GM23338 (cell line): ENCODE measurements at regions not wholly inside any gene's neighbourhood (a gene's known extent, or its start where the extent isn't known, plus 50 kb on each side); places are given as distances from the start of the nearest gene placed in this dataset.

ENCODE experiments used
- ATAC-seq: fragments of 200-7000 bp; cut with Tn5 transposase; 3 replicates; pipeline ENCODE4 v1.9.1; 2020
- DNase-seq: peaks from one replicate; pipeline ENCODE4 v3.0.0-alpha.2; 2015; ENCODE audit warnings: low spot score
- H2AFZ ChIP-seq: fragments of 200-600 bp; sonication (generic); 2 replicates; pipeline ENCODE4 v1.8.0; 2016; ENCODE audit warnings: antibody characterized with exemption, mild to moderate bottlenecking, moderate library complexity
- H3F3A ChIP-seq: fragments of 200-600 bp; sonication (generic); replicated peaks from 2 replicates; pipeline ENCODE4 v1.8.0; 2017; ENCODE audit warnings: antibody characterized with exemption, mixed run types, low read depth
- H3K27ac ChIP-seq: fragments of 200-600 bp; sonication (generic); 2 replicates; pipeline ENCODE4 v1.6.1; 2016; ENCODE audit warnings: low read depth
- H3K27me3 ChIP-seq: fragments of 200-600 bp; sonication (generic); 2 replicates; pipeline ENCODE4 v1.8.0; 2016; ENCODE audit warnings: mild to moderate bottlenecking, mixed run types, moderate library complexity; ENCODE audit not compliant: insufficient read depth
- H3K36me3 ChIP-seq: fragments of 200-600 bp; sonication (generic); 2 replicates; pipeline ENCODE4 v1.8.0; 2016; ENCODE audit warnings: mild to moderate bottlenecking; ENCODE audit not compliant: insufficient read depth
- H3K4me1 ChIP-seq: fragments of 200-600 bp; sonication (generic); 2 replicates; pipeline ENCODE4 v1.8.0; 2016; ENCODE audit warnings: mild to moderate bottlenecking, moderate library complexity; ENCODE audit not compliant: insufficient read depth
- H3K4me2 ChIP-seq: fragments of 200-600 bp; sonication (generic); 2 replicates; pipeline ENCODE4 v1.7.1; 2017; ENCODE audit warnings: mixed run types
- H3K4me3 ChIP-seq: fragments of 200-600 bp; sonication (generic); 2 replicates; pipeline ENCODE4 v1.6.1; 2016; ENCODE audit warnings: mixed run types
- H3K79me2 ChIP-seq: fragments of 200-600 bp; sonication (generic); replicated peaks from 2 replicates; pipeline ENCODE4 v1.8.0; 2017; ENCODE audit warnings: mild to moderate bottlenecking; ENCODE audit not compliant: insufficient read depth
- H3K9me2 ChIP-seq: fragments of 200-600 bp; sonication (generic); 2 replicates; pipeline ENCODE4 v1.8.0; 2017; ENCODE audit not compliant: insufficient read depth
- H4K20me1 ChIP-seq: fragments of 200-600 bp; sonication (generic); replicated peaks from 2 replicates; pipeline ENCODE4 v1.8.0; 2017; ENCODE audit warnings: mild to moderate bottlenecking; ENCODE audit not compliant: insufficient read depth
- H3K27ac Mint-ChIP-seq: 2 replicates; pipeline ENCODE4 v1.8.0; 2020; ENCODE audit warnings: inconsistent platforms, mild to moderate bottlenecking, moderate library complexity, mixed read lengths
- H3K27me3 Mint-ChIP-seq: 3 replicates; pipeline ENCODE4 v1.8.0; 2022; ENCODE audit warnings: low read depth, mild to moderate bottlenecking, moderate library complexity, mixed read lengths, inconsistent platforms; ENCODE audit not compliant: insufficient read depth, poor library complexity
- H3K36me3 Mint-ChIP-seq: 3 replicates; pipeline ENCODE4 v1.8.0; 2021; ENCODE audit warnings: low read depth, mild to moderate bottlenecking, inconsistent platforms, moderate library complexity, mixed read lengths
- H3K4me1 Mint-ChIP-seq: 3 replicates; pipeline ENCODE4 v1.8.0; 2020; ENCODE audit warnings: mild to moderate bottlenecking, inconsistent platforms, mixed read lengths
- H3K4me3 Mint-ChIP-seq: 3 replicates; pipeline ENCODE4 v1.8.0; 2021; ENCODE audit warnings: moderate library complexity, mild to moderate bottlenecking, inconsistent platforms, mixed read lengths
- H3K9me3 Mint-ChIP-seq: 3 replicates; pipeline ENCODE4 v1.8.0; 2020; ENCODE audit warnings: moderate library complexity, mild to moderate bottlenecking, inconsistent platforms, mixed read lengths
- CREB1 ChIP-seq: fragments of 250-450 bp; sonication (Bioruptor Pico); IDR thresholded peaks from 2 replicates; pipeline ENCODE4 v1.5.0; 2020; ENCODE audit warnings: low read depth, mild to moderate bottlenecking, moderate library complexity
- ETS1 ChIP-seq: IDR thresholded peaks from 2 replicates; pipeline ENCODE4 v1.6.1; 2016; ENCODE audit warnings: antibody characterized with exemption
- EZH2 ChIP-seq: fragments of 200-600 bp; sonication (generic); IDR thresholded peaks from one replicate; pipeline ENCODE4 v1.8.0; 2017; ENCODE audit warnings: antibody characterized with exemption, mild to moderate bottlenecking, low read depth; ENCODE audit not compliant: unreplicated experiment
- EZH2phosphoT487 ChIP-seq: fragments of 200-600 bp; sonication (generic); IDR thresholded peaks from one replicate; pipeline ENCODE4 v1.8.1; 2018; ENCODE audit warnings: antibody characterized with exemption; ENCODE audit not compliant: unreplicated experiment
- JUNB ChIP-seq: IDR thresholded peaks from one replicate; pipeline ENCODE4 v1.6.1; 2016; ENCODE audit warnings: antibody characterized with exemption; ENCODE audit not compliant: unreplicated experiment
- NANOG ChIP-seq: IDR thresholded peaks from 2 replicates; pipeline ENCODE4 v1.6.1; 2016; ENCODE audit warnings: antibody characterized with exemption, borderline replicate concordance
- POLR2AphosphoS5 ChIP-seq: IDR thresholded peaks from 2 replicates; pipeline ENCODE4 v1.6.1; 2016; ENCODE audit warnings: antibody characterized with exemption, low read depth
- STAT1 ChIP-seq: IDR thresholded peaks from one replicate; pipeline ENCODE4 v1.6.1; 2016; ENCODE audit warnings: antibody characterized with exemption; ENCODE audit not compliant: unreplicated experiment
- ZNF114 ChIP-seq: fragments of 250-450 bp; sonication (Bioruptor Pico); IDR thresholded peaks from 2 replicates; pipeline ENCODE4 v1.5.0; 2020; ENCODE audit warnings: mild to moderate bottlenecking, moderate library complexity
- ZNF331 ChIP-seq: fragments of 250-450 bp; sonication (Bioruptor Pico); IDR thresholded peaks from 2 replicates; pipeline ENCODE4 v1.5.0; 2020; ENCODE audit warnings: low read depth, mild to moderate bottlenecking, moderate library complexity
- TF ChIP-seq, protein P1 (sequence below): IDR thresholded peaks from one replicate; pipeline ENCODE4 v1.6.1; 2018; ENCODE audit warnings: antibody characterized with exemption; ENCODE audit not compliant: unreplicated experiment

DNA sequence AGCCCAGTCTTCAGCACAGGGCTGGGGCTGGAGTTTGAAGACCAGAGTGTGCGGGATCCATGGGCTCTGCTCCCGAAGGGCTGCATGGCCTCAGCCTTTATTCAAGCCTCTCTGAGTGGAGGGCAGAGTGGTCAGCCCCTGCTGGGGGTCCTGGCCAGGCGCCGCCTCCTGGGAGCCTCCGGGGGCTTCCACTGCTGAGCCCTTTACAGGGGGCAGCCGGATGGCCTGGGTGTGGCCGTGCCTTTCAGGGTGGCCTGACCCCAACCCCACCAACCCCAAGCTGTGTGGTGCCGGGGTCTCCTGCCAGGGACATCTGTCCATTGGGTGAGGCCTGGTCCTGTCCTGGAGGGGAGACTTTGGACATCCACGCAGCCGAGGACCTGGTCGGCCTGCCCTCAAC, 76.0 kb upstream of the SLCO4A1 start:
- Mint-ChIP-seq H3K4me1 (peaks cover 10% of the 10 kb centered on the region), H3K27ac (no peak overlapping the region), H3K36me3 (no peaks in the 10 kb centered on the region; the same call in 2 of the 3 replicates), H3K4me3 (no peak overlapping the region), H3K9me3 (peaks cover 2% of the 10 kb centered on the region; the same call in 2 of the 3 replicates), H3K27me3 (peaks cover 20% of the 10 kb centered on the region)
- Histone ChIP-seq H3K4me2 (no peak overlapping the region), H3K9me2 (no peaks in the 10 kb centered on the region), H3K27ac (no peak overlapping the region), H3K4me1 (no peaks in the 10 kb centered on the region), H3K36me3 (no peaks in the 10 kb centered on the region), H3K27me3 (no peaks in the 10 kb centered on the region), H2AFZ (no peak overlapping the region), H3K79me2 (no peaks in the 10 kb centered on the region), H3K4me3 (no peak overlapping the region), H4K20me1 (no peaks in the 10 kb centered on the region), H3F3A (no peaks in the 10 kb centered on the region)
- ATAC-seq (no peak), DNase-seq (no peak)
- TF ChIP-seq EZH2phosphoT487, result no peak
- TF ChIP-seq POLR2AphosphoS5, result no peak
- TF ChIP-seq NANOG, result no peak
- no peak for TF ChIP-seq STAT1
- TF ChIP-seq ZNF114 (CRISPR knock-in tag), result no peak
- no peak for TF ChIP-seq ZNF331 (CRISPR knock-in tag)
- no peak for TF ChIP-seq CREB1 (CRISPR knock-in tag)
- TF ChIP-seq EZH2, result no peak

GRCh38 chr20:62566771-62567170, 75.5 kb upstream of the SLCO4A1 start:
- H3K4me1 Mint-ChIP-seq, result peaks cover 6% of the 10 kb centered on the region; the same call in 2 of the 3 replicates
- peaks cover 20% of the 10 kb centered on the region for H3K27me3 Mint-ChIP-seq
- Histone ChIP-seq H3K4me1 (no peaks in the 10 kb centered on the region), H3K79me2 (no peaks in the 10 kb centered on the region), H3K27me3 (no peaks in the 10 kb centered on the region), H3K36me3 (no peaks in the 10 kb centered on the region), H3K4me3 (no peak overlapping the region), H4K20me1 (no peaks in the 10 kb centered on the region), H3K4me2 (no peak overlapping the region), H2AFZ (no peak overlapping the region), H3K27ac (no peak overlapping the region), H3K9me2 (no peaks in the 10 kb centered on the region), H3F3A (no peaks in the 10 kb centered on the region)
- TF ChIP-seq, protein P1, sequence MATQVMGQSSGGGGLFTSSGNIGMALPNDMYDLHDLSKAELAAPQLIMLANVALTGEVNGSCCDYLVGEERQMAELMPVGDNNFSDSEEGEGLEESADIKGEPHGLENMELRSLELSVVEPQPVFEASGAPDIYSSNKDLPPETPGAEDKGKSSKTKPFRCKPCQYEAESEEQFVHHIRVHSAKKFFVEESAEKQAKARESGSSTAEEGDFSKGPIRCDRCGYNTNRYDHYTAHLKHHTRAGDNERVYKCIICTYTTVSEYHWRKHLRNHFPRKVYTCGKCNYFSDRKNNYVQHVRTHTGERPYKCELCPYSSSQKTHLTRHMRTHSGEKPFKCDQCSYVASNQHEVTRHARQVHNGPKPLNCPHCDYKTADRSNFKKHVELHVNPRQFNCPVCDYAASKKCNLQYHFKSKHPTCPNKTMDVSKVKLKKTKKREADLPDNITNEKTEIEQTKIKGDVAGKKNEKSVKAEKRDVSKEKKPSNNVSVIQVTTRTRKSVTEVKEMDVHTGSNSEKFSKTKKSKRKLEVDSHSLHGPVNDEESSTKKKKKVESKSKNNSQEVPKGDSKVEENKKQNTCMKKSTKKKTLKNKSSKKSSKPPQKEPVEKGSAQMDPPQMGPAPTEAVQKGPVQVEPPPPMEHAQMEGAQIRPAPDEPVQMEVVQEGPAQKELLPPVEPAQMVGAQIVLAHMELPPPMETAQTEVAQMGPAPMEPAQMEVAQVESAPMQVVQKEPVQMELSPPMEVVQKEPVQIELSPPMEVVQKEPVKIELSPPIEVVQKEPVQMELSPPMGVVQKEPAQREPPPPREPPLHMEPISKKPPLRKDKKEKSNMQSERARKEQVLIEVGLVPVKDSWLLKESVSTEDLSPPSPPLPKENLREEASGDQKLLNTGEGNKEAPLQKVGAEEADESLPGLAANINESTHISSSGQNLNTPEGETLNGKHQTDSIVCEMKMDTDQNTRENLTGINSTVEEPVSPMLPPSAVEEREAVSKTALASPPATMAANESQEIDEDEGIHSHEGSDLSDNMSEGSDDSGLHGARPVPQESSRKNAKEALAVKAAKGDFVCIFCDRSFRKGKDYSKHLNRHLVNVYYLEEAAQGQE, result no peak
- TF ChIP-seq JUNB, result no peak
- TF ChIP-seq EZH2phosphoT487, result no peak
- TF ChIP-seq STAT1, result no peak
- no peak for TF ChIP-seq ETS1
- TF ChIP-seq CREB1 (CRISPR knock-in tag), result no peak
- H3K4me3 Mint-ChIP-seq, result no peak overlapping the region
- peaks cover 2% of the 10 kb centered on the region; the same call in 2 of the 3 replicates for H3K9me3 Mint-ChIP-seq
- H3K36me3 Mint-ChIP-seq, result no peaks in the 10 kb centered on the region; the same call in 2 of the 3 replicates
- no peak overlapping the region for H3K27ac Mint-ChIP-seq
- ATAC-seq, result no peak
- DNase-seq, result no peak
